ENCODE measurements at regions not wholly inside any gene's neighbourhood (a gene's known extent, or its start where the extent isn't known, plus 50 kb on each side); places are given as distances from the start of the nearest gene placed in this dataset.

DNA sequence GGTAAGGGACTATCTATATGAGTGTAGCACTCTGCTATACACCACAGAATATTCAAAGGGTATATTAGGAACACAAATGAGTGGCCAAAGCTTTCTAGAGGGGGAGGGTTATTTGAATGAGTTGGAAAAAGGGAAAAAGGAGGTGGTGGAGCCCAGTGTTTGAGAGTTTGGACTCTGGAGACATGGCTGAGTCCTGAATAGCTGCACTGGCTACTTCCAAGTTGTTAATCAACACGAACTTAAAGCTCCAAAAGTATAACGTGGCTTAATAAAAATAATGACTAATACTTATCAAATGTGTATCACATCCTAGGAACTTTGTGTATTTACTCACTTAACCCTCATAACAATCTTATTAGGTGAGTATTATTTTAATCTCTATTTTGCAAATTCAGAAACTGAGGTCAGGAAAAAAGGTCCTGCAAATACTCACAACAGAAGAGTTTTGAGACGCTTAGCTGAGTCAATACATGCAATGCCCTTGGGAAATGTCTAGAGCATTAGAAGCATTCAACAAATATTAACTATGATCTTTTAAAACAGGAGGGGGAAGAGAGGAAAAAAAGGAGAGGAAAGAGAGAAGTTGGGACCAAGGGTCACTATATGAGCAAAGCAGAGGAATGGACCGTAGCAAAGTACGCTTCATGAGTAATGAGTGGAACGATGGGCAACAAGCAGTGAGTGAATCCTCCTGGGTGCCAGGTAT lies 189.5 kb upstream of the HMGA2 start:
- TF ChIP-seq TCF7L2 (IDR thresholded peaks at IDR 0.05; ENCODE audit: borderline replicate concordance, extremely low read depth, insufficient read depth, insufficient read length) = no peak
- TF ChIP-seq EZH2phosphoT487 (IDR thresholded peaks at IDR 0.05; ENCODE audit: borderline replicate concordance) = no peak
- TF ChIP-seq RAD21 (IDR thresholded peaks at IDR 0.05; ENCODE audit: low read depth) = no peak
- TF ChIP-seq POLR2A (IDR thresholded peaks at IDR 0.05; ENCODE audit: borderline replicate concordance, extremely low read depth, insufficient read depth, insufficient read length) = no peak
- TF ChIP-seq SIN3A (IDR thresholded peaks at IDR 0.05; ENCODE audit: low read depth) = no peak
- TF ChIP-seq, protein P1, sequence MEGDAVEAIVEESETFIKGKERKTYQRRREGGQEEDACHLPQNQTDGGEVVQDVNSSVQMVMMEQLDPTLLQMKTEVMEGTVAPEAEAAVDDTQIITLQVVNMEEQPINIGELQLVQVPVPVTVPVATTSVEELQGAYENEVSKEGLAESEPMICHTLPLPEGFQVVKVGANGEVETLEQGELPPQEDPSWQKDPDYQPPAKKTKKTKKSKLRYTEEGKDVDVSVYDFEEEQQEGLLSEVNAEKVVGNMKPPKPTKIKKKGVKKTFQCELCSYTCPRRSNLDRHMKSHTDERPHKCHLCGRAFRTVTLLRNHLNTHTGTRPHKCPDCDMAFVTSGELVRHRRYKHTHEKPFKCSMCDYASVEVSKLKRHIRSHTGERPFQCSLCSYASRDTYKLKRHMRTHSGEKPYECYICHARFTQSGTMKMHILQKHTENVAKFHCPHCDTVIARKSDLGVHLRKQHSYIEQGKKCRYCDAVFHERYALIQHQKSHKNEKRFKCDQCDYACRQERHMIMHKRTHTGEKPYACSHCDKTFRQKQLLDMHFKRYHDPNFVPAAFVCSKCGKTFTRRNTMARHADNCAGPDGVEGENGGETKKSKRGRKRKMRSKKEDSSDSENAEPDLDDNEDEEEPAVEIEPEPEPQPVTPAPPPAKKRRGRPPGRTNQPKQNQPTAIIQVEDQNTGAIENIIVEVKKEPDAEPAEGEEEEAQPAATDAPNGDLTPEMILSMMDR (IDR thresholded peaks at IDR 0.05 in 2 of 3, conservative IDR thresholded peaks at IDR 0.05 in 1 of 3; ENCODE audit: borderline replicate concordance in 1 of 3, insufficient read depth in 1 of 3, low read depth in 2 of 3, low read length in 2 of 3) = no peak
- no peak for TF ChIP-seq EZH2 (IDR thresholded peaks at IDR 0.05)
- TF ChIP-seq SP1 (IDR thresholded peaks at IDR 0.05; ENCODE audit: low read depth) = no peak
- no peak for TF ChIP-seq POLR2AphosphoS5 (IDR thresholded peaks at IDR 0.05; ENCODE audit: low read depth, low read length)
- no peak for TF ChIP-seq EGR1 (IDR thresholded peaks at IDR 0.05; ENCODE audit: low read depth)

All from HCT116 (cell line).